CD4-positive, alpha-beta T cell treated with Interleukin-15 for 1 hour (primary cell): ENCODE measurements at regions not wholly inside any gene's neighbourhood (a gene's known extent, or its start where the extent isn't known, plus 50 kb on each side); places are given as distances from the start of the nearest gene placed in this dataset.
"Not testable (repeated sequence)": the region's sequence is repeated elsewhere in the genome, so short reads cannot be mapped to it uniquely, and the experiment has no call there.

Experiments
- DNase-seq: peaks from one replicate; pipeline ENCODE4 v3.0.0-alpha.2; 2020

GRCh38 chr11:70550456-70551195 lies 152.3 kb downstream of the CTTN start:
- no peak for DNase-seq

GRCh38 chr11:70551351-70552166 lies 153.2 kb downstream of the CTTN start:
- no peak for DNase-seq

- DNase-seq, result no peak
Measured at GRCh38 chr11:70552167-70553150, 154.1 kb downstream of the CTTN start.

- DNase-seq, result no peak
Measured at GRCh38 chr11:70555078-70555477, 156.7 kb downstream of the CTTN start.

GRCh38 chr11:70556884-70557741 lies 158.8 kb downstream of the CTTN start:
- no peak for DNase-seq

GRCh38 chr11:70557742-70558485 lies 159.6 kb downstream of the CTTN start:
- DNase-seq, result no peak

- no peak for DNase-seq
Measured at GRCh38 chr11:70558681-70559080, 160.4 kb downstream of the CTTN start.

GRCh38 chr11:70559516-70559915 lies 161.2 kb downstream of the CTTN start:
- no peak for DNase-seq

GRCh38 chr11:70560621-70561020 lies 162.3 kb downstream of the CTTN start:
- DNase-seq, result not testable (repeated sequence)

- no peak for DNase-seq
Measured at GRCh38 chr11:70566768-70567530, 168.6 kb downstream of the CTTN start.

- no peak for DNase-seq
Measured at GRCh38 chr11:70567680-70568034, 169.3 kb downstream of the CTTN start.

- no peak for DNase-seq
Measured at GRCh38 chr11:70568035-70568813, 169.9 kb downstream of the CTTN start.

GRCh38 chr11:70568814-70569617 lies 170.7 kb downstream of the CTTN start:
- no peak for DNase-seq

GRCh38 chr11:70569618-70569890 lies 171.2 kb downstream of the CTTN start:
- no peak for DNase-seq

GRCh38 chr11:70569996-70570692 lies 171.8 kb downstream of the CTTN start:
- no peak for DNase-seq

- DNase-seq, result no peak
Measured at GRCh38 chr11:70570693-70571395, 172.5 kb downstream of the CTTN start.

- DNase-seq, result no peak
Measured at GRCh38 chr11:70572974-70573260, 174.6 kb downstream of the CTTN start.

GRCh38 chr11:70573701-70574151 lies 175.4 kb downstream of the CTTN start:
- DNase-seq, result no peak
